ENCODE measurements at regions not wholly inside any gene's neighbourhood (a gene's known extent, or its start where the extent isn't known, plus 50 kb on each side); places are given as distances from the start of the nearest gene placed in this dataset.

DNA sequence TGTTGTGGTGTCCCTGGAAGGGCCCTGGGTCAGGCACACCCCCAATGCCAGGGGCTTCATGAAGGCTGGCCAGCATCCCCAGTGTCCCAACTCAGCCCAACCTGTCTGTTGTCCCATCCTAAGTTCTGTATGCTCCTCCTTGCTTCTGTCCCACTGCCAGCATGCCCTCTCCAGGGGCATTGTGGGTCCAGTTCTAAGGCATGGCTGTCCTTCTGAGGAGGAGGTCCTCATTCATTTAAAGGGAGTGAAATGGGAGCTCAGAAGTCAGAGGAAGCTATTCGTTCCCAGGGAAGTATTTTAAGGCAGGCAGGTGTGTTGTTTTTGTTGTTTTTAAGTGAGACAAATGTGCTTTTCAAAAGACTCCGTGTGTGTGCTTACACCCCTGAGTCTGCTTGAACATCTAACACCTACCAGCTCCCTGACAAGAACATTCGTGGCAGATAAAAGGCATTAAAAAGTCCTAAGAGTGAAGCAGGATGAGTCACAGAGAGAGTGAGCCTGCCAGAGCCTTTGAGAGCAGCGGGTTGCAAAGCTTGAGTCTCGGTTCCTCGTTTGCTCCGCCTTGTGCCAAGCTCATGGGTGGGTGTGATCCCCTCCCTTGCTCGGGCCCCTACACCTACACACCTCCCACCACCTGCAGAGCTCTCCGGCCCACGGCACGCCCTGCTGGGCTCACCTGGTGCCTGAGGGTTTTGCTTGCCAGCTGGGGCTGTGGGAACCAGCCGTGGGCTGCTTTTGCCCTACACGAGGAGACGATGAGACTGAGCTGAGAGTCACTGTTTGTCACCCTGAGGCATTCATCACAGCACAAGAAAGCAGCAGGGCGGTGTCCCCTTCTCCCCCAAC lies 183.4 kb upstream of the TOPAZ1 start:
- Histone ChIP-seq H3K9me3 (ENCODE audit: control insufficient read depth, low read length) (no peaks in the 10 kb centered on the region), H3K27me3 (ENCODE audit: control insufficient read depth, insufficient read depth, low read length, poor library complexity, severe bottlenecking) (no peaks in the 10 kb centered on the region), H3K27ac (ENCODE audit: insufficient read depth, low read depth, low read length, poor library complexity, severe bottlenecking) (no peak overlapping the region), H3K4me1 (ENCODE audit: control insufficient read depth, insufficient read depth, low read length) (peaks cover 7% of the 10 kb centered on the region), H3K36me3 (ENCODE audit: control insufficient read depth, insufficient read depth, low read length) (no peaks in the 10 kb centered on the region), H3K4me3 (ENCODE audit: insufficient read depth, low read depth, low read length) (no peak overlapping the region)
- 34 to 40% methylated on average over 15 of the region's 15 CpGs for WGBS, 2 experiments

DNA sequence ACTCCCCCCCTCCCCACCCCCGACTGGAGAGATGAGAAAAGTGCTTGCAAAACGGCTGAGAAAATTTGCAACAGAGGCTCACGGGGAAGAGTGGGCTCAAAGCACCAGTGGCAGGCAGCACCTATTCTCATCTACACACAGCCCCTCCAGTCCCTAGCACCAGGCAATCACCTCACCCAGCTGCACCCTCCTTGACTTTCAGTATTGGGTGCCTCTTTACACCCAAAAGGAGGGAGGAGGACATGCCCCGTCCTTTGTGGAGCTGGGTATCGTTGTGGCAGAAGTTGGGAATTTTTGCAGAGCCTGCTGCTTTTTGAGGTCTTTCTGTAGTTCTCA lies 182.8 kb upstream of the TOPAZ1 start:
- Histone ChIP-seq H3K9me3 (ENCODE audit: control insufficient read depth, low read length) (no peaks in the 10 kb centered on the region), H3K27ac (ENCODE audit: insufficient read depth, low read depth, low read length, poor library complexity, severe bottlenecking) (no peak overlapping the region), H3K4me3 (ENCODE audit: insufficient read depth, low read depth, low read length) (no peak overlapping the region), H3K4me1 (ENCODE audit: control insufficient read depth, insufficient read depth, low read length) (peaks cover 7% of the 10 kb centered on the region), H3K27me3 (ENCODE audit: control insufficient read depth, insufficient read depth, low read length, poor library complexity, severe bottlenecking) (no peaks in the 10 kb centered on the region), H3K36me3 (ENCODE audit: control insufficient read depth, insufficient read depth, low read length) (no peaks in the 10 kb centered on the region)
- 65 to 89% methylated on average over 4 to 5 of the region's 5 CpGs for WGBS, 2 experiments

DNA sequence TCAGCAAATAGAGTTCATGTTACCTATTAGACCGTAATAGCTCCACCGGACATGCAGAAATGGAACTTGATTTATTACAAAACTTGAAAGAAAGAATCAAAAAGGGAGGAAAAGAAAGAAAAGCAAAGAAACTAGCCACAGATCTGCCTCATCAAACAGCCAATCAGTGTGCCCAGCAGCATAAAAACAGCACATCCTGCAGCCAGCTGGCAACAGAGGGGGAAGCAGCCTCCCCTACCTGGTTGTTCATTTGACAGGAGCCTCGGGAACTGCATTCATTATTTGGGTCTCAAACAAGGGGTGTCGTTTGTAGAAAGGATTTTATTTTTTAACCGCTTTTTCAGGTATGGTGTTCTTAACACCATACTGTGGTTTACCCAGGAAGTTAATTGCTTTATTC lies 181.5 kb upstream of the TOPAZ1 start:
- no peaks in the 10 kb centered on the region for H3K27me3 ChIP-seq (ENCODE audit: control insufficient read depth, insufficient read depth, low read length, poor library complexity, severe bottlenecking)
- WGBS, 2 experiments = 91 to 94% methylated on average over 5 of the region's 5 CpGs
- H3K9me3 ChIP-seq (ENCODE audit: control insufficient read depth, low read length) = no peaks in the 10 kb centered on the region
- no peaks in the 10 kb centered on the region for H3K36me3 ChIP-seq (ENCODE audit: control insufficient read depth, insufficient read depth, low read length)
- H3K4me3 ChIP-seq (ENCODE audit: insufficient read depth, low read depth, low read length) = no peak overlapping the region
- H3K27ac ChIP-seq (ENCODE audit: insufficient read depth, low read depth, low read length, poor library complexity, severe bottlenecking) = no peak overlapping the region
- H3K4me1 ChIP-seq (ENCODE audit: control insufficient read depth, insufficient read depth, low read length) = peaks cover 7% of the 10 kb centered on the region

DNA sequence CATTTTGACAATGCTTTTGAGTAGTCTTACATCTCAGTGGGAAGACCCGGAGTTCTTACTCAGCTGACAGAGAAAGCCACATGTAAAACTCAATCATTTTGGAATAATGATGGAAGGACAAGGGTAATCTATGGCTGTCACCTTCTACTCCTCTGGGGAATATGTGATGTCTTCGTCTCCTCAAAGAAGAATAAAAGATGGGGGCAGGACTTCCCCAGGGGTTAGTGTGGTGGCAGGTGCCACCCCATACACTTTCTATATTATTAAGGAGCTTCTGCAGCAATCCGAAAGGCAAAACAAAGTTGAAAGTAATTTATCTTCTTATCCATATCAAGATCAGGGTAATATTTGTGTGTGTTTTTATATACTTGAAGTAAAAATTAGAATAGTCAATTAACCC lies 180.4 kb upstream of the TOPAZ1 start:
- WGBS, 2 experiments = 87 to 93% methylated on average over 2 of the region's 3 CpGs
- H3K27me3 ChIP-seq (ENCODE audit: control insufficient read depth, insufficient read depth, low read length, poor library complexity, severe bottlenecking) = no peaks in the 10 kb centered on the region
- H3K9me3 ChIP-seq (ENCODE audit: control insufficient read depth, low read length) = no peaks in the 10 kb centered on the region
- no peak overlapping the region for H3K27ac ChIP-seq (ENCODE audit: insufficient read depth, low read depth, low read length, poor library complexity, severe bottlenecking)
- peaks cover 7% of the 10 kb centered on the region for H3K4me1 ChIP-seq (ENCODE audit: control insufficient read depth, insufficient read depth, low read length)
- H3K4me3 ChIP-seq (ENCODE audit: insufficient read depth, low read depth, low read length) = no peak overlapping the region
- no peaks in the 10 kb centered on the region for H3K36me3 ChIP-seq (ENCODE audit: control insufficient read depth, insufficient read depth, low read length)

DNA sequence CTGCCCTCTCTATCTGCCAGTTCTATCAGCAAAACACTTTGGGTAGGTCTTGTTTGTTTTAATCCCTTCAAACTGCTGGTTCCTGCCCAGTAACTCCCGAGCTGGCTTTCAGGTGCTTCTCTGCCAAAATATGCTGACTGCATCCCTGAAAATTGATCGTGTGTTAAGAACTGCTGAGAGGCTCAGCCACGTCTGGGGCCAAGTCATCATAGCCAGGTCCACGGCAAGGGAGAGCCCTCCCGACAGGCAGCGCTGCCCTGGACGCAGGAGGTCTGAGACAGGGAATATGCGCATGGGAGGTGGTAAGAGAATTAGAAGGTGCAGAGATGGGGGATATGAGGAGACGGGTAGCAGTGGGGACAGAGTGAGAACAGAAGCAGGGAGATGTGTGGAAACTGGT lies 179.7 kb upstream of the TOPAZ1 start:
- Histone ChIP-seq H3K4me3 (ENCODE audit: insufficient read depth, low read depth, low read length) (no peak overlapping the region), H3K36me3 (ENCODE audit: control insufficient read depth, insufficient read depth, low read length) (no peaks in the 10 kb centered on the region), H3K4me1 (ENCODE audit: control insufficient read depth, insufficient read depth, low read length) (peaks cover 7% of the 10 kb centered on the region), H3K27me3 (ENCODE audit: control insufficient read depth, insufficient read depth, low read length, poor library complexity, severe bottlenecking) (no peaks in the 10 kb centered on the region), H3K27ac (ENCODE audit: insufficient read depth, low read depth, low read length, poor library complexity, severe bottlenecking) (no peak overlapping the region), H3K9me3 (ENCODE audit: control insufficient read depth, low read length) (no peaks in the 10 kb centered on the region)
- WGBS, 2 experiments = 51 to 59% methylated on average over 9 of the region's 9 CpGs

DNA sequence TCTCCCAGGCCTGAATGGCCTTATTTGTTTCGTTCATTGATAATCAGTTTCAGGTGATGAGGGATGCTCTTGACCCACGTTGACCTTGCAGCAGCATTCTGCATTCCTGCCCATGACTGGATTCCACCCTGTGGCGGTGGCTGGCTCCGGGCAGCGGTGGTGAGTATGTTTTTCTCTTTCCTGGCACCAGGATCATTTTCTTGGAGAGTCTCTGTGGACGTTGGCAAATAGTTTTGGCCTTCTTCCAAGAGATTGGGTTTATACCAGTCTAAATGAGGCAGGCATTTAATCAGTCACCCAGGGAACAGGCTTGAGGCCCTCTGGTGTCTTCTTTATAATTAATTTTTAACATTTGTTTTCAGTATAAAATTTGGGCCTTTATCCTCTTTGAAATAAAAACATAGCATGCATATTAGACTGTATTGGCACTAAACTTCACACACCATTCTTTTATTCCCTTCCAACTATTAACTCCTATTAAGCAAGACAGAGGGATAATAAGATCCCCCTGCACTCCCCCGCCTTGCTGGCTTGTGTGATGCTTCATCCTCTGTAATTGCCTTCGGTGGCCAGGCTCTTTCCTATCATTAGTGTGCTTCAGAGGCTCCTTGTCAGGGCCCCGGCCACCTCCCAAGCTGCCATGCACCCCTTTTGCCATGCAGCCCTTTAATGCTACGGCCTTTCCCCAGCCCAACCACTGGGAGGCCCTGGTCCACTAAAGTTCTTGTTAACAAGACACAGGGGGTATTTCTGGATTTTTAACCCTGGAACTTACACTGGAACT lies 176.2 kb upstream of the TOPAZ1 start:
- 84 to 85% methylated on average over 10 of the region's 10 CpGs for WGBS, 2 experiments

DNA sequence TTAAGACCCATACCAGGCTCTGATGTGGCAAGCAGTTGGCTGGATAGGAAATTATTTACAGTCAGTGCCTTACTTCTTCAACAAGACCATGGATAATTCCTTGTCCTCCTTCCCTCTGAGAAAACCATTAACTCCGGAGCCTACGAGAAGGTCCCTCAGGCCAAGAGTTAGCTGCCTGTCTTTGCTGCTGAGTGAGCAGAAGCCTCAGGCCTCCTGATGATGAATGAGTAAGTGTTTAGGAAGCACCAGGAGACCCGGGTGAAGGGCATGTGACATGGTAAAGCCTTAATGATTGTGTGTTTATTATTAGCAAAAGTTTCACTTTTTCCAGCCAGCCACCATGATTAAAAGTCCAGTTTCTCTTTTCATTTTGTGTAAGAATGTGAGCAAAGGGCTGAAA lies 174.9 kb upstream of the TOPAZ1 start:
- H3K4me3 ChIP-seq (ENCODE audit: insufficient read depth, low read depth, low read length) = no peak overlapping the region
- no peaks in the 10 kb centered on the region for H3K9me3 ChIP-seq (ENCODE audit: control insufficient read depth, low read length)
- no peaks in the 10 kb centered on the region for H3K4me1 ChIP-seq (ENCODE audit: control insufficient read depth, insufficient read depth, low read length)
- no peaks in the 10 kb centered on the region for H3K36me3 ChIP-seq (ENCODE audit: control insufficient read depth, insufficient read depth, low read length)
- H3K27me3 ChIP-seq (ENCODE audit: control insufficient read depth, insufficient read depth, low read length, poor library complexity, severe bottlenecking) = no peaks in the 10 kb centered on the region
- H3K27ac ChIP-seq (ENCODE audit: insufficient read depth, low read depth, low read length, poor library complexity, severe bottlenecking) = no peak overlapping the region
- 77 to 79% methylated on average over 3 of the region's 3 CpGs for WGBS, 2 experiments

More for the DNA sequence above, 176.2 kb upstream of the TOPAZ1 start:
- no peaks in the 10 kb centered on the region for H3K9me3 ChIP-seq (ENCODE audit: control insufficient read depth, low read length)
- no peak overlapping the region for H3K27ac ChIP-seq (ENCODE audit: insufficient read depth, low read depth, low read length, poor library complexity, severe bottlenecking)
- no peaks in the 10 kb centered on the region for H3K4me1 ChIP-seq (ENCODE audit: control insufficient read depth, insufficient read depth, low read length)
- H3K27me3 ChIP-seq (ENCODE audit: control insufficient read depth, insufficient read depth, low read length, poor library complexity, severe bottlenecking) = no peaks in the 10 kb centered on the region
- no peaks in the 10 kb centered on the region for H3K36me3 ChIP-seq (ENCODE audit: control insufficient read depth, insufficient read depth, low read length)
- no peak overlapping the region for H3K4me3 ChIP-seq (ENCODE audit: insufficient read depth, low read depth, low read length)

DNA sequence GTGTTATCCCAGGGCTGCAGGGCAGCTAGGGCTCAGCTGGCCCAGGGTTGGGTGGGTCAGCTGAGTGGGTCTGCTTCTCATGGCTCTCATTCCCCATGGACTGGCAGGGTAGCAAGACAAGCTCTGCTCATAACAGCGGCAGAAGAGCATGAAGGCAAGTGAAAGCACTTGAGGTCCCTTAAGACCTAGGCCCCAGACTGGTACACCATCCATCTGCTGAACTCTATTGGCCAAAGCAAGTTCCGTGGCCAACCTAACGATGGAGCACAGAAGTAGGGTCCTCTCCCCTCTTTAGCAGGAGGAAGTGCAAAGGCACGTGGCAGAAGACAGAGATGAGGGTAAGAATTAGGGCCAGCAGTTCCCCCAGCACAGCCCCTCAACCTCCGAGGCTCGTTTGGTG lies 174.3 kb upstream of the TOPAZ1 start:
- Histone ChIP-seq H3K4me3 (ENCODE audit: insufficient read depth, low read depth, low read length) (no peak overlapping the region), H3K27me3 (ENCODE audit: control insufficient read depth, insufficient read depth, low read length, poor library complexity, severe bottlenecking) (no peaks in the 10 kb centered on the region), H3K4me1 (ENCODE audit: control insufficient read depth, insufficient read depth, low read length) (no peaks in the 10 kb centered on the region), H3K27ac (ENCODE audit: insufficient read depth, low read depth, low read length, poor library complexity, severe bottlenecking) (no peak overlapping the region), H3K9me3 (ENCODE audit: control insufficient read depth, low read length) (no peaks in the 10 kb centered on the region), H3K36me3 (ENCODE audit: control insufficient read depth, insufficient read depth, low read length) (no peaks in the 10 kb centered on the region)
- WGBS, 2 experiments = 86 to 90% methylated on average over 6 of the region's 6 CpGs

DNA sequence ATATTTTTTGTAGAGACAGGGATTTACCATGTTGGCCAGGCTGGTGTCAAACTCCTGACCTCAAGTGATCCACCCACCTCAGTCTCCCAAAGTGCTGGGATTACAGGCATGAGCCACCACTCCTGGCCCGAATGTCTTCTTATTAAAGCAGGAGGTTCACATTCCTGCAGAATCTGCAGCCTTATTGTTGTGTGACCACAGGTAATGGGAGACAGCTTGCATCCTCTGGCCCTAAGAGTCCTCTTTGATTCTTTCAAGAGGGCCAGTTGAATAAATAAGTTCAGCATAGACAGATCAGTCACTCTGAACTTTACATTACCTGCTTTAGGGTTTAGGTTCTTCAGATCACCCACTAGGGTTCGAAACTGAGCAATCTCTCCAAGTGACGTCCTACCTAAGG lies 172.9 kb upstream of the TOPAZ1 start:
- WGBS, 2 experiments = 86 to 93% methylated on average over 3 of the region's 3 CpGs
- Histone ChIP-seq H3K4me1 (ENCODE audit: control insufficient read depth, insufficient read depth, low read length) (no peaks in the 10 kb centered on the region), H3K27me3 (ENCODE audit: control insufficient read depth, insufficient read depth, low read length, poor library complexity, severe bottlenecking) (no peaks in the 10 kb centered on the region), H3K36me3 (ENCODE audit: control insufficient read depth, insufficient read depth, low read length) (no peaks in the 10 kb centered on the region), H3K27ac (ENCODE audit: insufficient read depth, low read depth, low read length, poor library complexity, severe bottlenecking) (no peak overlapping the region), H3K4me3 (ENCODE audit: insufficient read depth, low read depth, low read length) (no peak overlapping the region), H3K9me3 (ENCODE audit: control insufficient read depth, low read length) (no peaks in the 10 kb centered on the region)

DNA sequence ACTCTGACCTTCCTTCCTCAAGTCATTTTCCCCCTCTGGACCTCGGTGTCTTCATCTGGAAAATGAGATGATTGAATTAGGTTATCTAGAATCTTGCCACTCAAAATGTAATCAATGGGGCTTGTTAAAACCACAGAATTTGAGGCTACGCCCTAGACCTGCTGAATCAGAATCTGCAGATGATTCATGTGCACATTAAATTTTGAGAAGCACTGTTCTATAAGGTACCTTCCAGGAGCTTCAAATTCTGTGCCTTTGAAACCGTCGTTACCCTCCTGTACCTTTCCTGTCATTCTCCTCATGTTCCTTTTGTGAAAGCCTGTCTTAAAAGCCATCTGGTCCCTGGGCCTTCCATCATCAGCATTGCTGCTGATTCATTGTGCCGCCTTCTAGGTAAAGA lies 172.4 kb upstream of the TOPAZ1 start:
- Histone ChIP-seq H3K4me1 (ENCODE audit: control insufficient read depth, insufficient read depth, low read length) (no peaks in the 10 kb centered on the region), H3K27ac (ENCODE audit: insufficient read depth, low read depth, low read length, poor library complexity, severe bottlenecking) (no peak overlapping the region), H3K36me3 (ENCODE audit: control insufficient read depth, insufficient read depth, low read length) (no peaks in the 10 kb centered on the region), H3K9me3 (ENCODE audit: control insufficient read depth, low read length) (no peaks in the 10 kb centered on the region), H3K27me3 (ENCODE audit: control insufficient read depth, insufficient read depth, low read length, poor library complexity, severe bottlenecking) (no peaks in the 10 kb centered on the region), H3K4me3 (ENCODE audit: insufficient read depth, low read depth, low read length) (no peak overlapping the region)
- 73 to 76% methylated on average over 5 of the region's 5 CpGs for WGBS, 2 experiments
